GM12892 (cell line): ENCODE measurements at regions not wholly inside any gene's neighbourhood (a gene's known extent, or its start where the extent isn't known, plus 50 kb on each side); places are given as distances from the start of the nearest gene placed in this dataset.

Experiments
- POLR2A ChIP-seq: IDR thresholded peaks from 2 replicates; pipeline ENCODE4 v1.6.1; 2011; ENCODE audit warnings: low read depth, low read length, control low read depth
- POLR2AphosphoS5 ChIP-seq: IDR thresholded peaks from 2 replicates; pipeline ENCODE4 v1.6.1; 2011; ENCODE audit warnings: low read depth, low read length, control low read depth
- TAF1 ChIP-seq: IDR thresholded peaks from 2 replicates; pipeline ENCODE4 v1.6.1; 2011; ENCODE audit warnings: low read depth, mild to moderate bottlenecking, control low read depth, low read length, borderline replicate concordance

- TF ChIP-seq POLR2AphosphoS5, result no peak
- no peak for TF ChIP-seq POLR2A
- TF ChIP-seq TAF1, result no peak
These were observed 659.4 kb downstream of the PCDH19 start for GRCh38 chrX:99750721-99751120.
